HT1080 (cell line): ENCODE measurements at regions not wholly inside any gene's neighbourhood (a gene's known extent, or its start where the extent isn't known, plus 50 kb on each side); places are given as distances from the start of the nearest gene placed in this dataset.
A peak's percentile ranks its signal among the peaks of the same experiment; 100 is the strongest.

ENCODE experiments used
- DNase-seq: peaks from one replicate; pipeline ENCODE4 v3.0.0-alpha.2; 2015; ENCODE audit warnings: low read depth

DNA sequence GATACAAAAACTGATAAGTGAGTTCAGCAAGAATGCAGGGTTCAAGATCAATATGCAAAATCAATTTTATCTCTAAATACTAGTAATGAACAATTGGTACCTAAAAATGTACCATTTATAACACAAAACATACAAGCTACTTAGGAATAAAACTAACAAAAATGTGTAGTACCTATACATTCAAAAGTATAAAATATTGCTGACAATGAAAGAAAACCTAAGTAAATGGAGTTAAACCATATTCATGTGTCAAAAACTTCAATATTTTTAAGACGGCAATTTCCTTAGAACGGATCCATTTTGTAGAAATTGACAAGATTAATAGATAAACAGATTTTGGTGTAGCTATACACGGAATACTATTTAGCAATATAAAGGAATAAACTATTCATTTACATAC, 343.1 kb upstream of the CCDC54 start:
- DNase-seq = no peak

DNA sequence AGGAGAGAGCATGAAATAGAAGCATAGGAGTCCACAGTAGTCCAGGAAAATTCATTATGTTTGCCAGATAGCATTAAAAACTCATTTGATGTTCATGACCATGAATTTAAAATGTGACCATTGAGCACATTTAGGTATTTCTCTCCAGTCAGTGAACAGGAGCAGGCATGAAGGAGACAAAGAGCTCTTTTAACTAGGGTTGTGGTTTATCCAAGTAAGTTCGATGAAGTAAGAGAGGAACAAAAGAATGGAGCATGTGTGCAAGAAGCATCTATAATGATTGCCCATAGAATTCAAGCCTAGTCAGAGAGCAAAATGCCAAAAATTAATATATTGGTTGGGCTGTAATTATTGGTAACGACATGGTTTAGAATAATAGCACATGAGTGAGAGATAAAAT, 342.1 kb upstream of the CCDC54 start:
- DNase-seq = no peak

DNA sequence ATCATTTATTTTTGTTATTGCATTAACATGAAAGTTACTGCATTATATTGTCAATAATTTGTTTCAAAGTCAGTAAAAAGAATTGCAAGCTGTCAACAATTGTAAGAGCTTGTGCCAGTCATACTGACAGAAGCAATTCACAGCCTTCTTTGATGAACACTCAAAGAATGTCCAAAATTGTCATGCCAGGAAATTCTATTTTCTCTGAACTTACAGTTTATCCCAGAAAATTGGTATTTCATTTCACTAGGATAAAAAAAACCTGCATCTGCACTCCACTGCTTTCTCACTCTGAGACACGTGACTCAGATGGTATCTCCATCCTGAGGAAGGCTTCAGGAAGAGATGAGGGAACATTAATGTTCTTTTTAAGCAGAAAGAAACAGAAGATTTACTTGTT, 332.6 kb upstream of the CCDC54 start:
- DNase-seq = no peak

DNA sequence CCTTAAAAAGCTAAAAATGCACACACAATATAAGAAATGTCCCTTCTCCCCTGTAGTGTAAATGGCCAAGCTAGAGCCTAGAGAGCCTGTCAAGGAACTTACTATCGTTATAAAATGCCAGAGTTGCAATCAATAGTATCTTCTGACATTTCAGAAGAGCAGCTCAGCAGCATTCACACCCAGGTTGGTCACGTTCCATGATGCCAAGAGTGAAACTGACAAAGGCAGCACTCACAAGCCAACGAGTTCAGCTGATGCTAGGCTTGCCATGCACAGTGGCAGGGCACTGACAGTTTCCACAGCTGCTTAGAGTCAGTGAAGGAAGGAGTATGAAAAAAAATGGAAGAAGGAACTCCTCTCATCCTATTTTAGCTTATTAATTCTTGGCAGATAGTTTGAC, 331.4 kb upstream of the CCDC54 start:
- no peak for DNase-seq

DNA sequence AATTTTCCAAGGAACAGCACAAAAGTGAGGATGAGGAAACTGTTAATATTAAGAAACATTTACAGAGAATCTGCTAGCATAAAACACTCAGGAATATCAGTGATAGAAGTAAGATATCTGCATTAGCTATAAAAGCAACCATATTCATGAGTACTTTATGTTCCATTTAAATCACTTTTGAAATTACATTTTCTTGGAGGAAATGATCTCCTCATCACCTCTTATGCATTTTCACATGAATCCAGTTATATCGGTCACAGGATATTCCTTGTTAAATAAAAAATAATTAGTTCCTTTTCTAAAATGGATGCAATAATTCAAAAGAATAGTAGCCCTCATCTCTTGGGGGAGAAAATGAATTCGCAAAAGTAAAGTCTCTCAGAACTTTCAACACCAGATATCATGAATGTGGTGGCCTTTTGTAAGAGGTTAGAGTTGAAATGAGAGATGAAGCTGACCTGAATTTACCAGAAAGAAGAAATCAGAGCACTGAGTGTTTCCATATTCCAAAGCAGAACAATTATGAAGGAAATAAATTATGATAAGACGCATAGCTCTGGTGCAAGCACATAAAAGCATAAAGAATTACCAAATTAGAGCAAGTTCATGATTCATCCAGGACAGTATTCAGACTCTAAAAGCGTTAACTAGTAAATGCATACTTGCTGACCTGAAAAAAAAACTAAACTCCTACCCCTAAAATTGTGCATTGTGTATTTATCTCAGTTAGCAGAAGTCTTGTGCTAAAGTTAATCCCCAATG, 321.9 kb upstream of the CCDC54 start:
- DNase-seq = no peak

DNA sequence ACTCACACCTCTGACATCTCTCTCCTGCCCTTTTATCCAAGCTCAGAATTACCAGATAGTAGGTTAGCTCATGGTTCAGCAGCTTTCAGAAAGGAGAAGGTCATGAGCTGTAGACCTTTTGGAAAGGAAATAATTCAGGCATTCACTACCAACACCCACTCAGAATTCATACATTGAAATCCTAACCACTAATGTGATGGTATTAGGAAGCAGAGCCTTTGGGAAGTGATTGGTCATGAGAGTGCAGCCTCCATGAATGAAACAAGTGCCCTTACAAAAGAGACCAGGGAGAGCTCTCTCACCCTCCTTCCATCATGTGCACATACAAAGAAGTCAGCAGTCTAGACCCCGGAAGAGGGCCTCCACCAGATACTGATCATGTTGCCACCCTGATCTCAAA, 315.8 kb upstream of the CCDC54 start:
- DNase-seq = no peak

DNA sequence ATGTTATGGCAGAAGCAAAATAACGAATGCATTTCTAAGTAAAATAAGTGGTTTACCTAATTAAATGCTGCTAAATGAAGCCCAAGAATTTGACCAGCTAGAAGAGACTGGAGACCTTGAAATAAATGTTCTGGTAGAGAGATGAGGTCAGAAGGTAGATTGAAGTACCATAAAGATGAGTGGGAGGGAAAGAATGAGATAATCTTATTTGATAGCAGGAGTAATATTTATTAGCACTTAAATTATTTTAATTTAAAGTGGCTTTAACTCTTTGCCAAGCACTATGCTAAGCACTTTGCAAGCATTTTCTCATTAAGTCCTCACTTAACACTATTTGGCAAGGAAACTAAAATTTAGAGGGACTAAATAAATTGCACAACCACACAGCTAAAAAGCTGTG, 314.9 kb upstream of the CCDC54 start:
- DNase-seq = no peak

DNA sequence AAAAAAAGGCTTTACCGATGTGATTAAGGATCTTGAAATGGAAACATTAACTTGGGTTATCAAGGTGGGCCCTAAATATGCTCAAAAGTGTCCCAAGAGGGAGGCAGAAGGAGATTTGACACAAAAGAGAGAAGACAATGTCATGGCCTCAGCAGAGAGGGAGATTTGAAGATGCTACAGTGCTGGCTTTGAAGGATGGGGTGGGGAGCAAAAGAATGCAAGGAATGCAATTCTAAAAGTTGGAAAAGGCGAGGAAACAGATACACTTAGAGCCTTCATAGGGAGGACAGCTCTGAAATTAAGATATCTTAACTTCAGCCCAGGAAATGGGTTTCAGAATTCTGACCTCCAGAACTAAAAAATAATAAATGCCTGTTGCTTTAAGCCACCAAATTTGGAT, 314.5 kb upstream of the CCDC54 start:
- no peak for DNase-seq

DNA sequence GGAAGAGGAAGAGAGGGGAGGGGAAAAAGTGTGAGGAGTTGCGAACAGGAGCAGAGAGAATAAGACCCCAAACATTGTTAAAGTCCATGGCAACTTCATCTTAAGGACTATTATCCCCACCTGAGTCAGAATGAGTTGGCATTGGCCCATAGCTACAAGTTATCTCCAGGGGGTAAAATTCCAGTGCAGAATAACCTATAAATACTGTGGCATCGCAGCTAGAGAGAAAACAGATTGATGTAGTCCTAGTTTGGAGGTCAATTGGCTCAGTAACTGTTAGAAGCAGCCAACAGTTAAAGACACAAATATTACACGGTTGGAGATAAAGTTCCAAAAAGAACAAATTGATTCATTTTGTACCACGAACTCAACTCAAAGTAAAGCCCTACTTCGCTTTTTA, 313.9 kb upstream of the CCDC54 start:
- peak; percentile 65 for DNase-seq

DNA sequence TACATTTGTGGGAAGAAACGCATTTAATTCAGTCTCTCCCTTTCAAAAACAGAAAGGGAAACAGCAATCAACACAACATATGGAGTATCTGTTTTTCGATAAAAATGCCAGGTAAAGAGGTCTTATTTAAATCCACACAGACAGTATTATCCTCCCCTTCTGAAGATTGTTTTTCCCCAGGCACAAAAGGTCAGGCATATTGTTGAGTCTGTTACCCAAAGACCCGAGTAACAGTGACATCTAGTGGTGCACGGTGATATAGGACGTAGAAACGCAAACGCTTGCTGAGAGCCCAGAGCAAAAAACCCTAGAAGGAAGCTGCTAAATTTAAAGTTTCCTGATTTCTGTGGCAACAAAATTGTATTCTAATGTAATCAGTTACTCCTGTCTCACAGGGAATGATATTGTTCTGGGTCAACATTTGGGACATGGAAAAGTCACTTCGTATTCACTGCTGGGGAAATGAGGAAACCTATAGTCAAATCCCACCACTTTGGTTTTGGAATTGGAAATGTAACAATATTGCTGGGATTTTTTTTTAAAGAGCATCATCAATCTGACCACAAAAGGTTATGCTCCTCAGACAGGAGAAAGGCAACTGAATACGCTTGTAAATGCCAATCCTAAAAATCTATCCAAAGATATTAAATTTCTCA, 312.7 kb upstream of the CCDC54 start:
- DNase-seq = peak; percentile 77

DNA sequence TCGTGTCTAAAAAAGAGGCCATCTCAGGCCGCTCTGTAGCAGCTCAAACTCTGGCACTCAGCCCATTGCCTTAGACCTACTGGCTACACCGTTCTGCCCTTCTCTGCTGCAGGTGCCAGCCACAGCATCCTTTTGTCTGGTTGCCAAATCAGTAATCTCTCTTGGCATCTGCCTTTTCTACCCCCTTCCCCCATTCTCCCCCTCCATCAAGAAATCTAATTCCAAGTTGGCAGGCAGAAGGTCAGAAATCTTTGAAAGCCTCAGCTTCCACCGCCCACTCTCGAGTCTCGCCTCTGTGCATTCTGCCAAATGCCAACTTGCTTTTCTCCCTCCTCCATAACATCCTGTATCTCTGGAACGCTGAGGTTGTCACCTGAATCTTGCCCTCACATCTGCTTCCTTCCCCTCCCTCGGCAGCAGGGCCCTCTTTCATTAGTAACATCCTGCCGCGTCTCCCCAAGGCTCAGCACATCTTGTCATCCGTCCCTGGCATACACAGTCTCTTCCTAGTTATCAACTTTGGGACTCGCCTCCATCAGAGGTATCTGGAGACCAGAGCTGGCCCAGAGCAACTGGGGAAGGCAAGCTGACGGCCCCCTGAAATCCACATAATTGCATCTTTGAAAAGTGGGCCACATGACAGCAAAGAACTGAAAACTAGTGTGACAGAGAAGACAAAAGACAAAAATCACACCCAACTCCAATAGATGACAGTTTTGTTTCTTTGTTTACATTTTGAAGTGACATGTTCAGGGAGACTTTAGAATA, 312.0 kb upstream of the CCDC54 start:
- DNase-seq = no peak

DNA sequence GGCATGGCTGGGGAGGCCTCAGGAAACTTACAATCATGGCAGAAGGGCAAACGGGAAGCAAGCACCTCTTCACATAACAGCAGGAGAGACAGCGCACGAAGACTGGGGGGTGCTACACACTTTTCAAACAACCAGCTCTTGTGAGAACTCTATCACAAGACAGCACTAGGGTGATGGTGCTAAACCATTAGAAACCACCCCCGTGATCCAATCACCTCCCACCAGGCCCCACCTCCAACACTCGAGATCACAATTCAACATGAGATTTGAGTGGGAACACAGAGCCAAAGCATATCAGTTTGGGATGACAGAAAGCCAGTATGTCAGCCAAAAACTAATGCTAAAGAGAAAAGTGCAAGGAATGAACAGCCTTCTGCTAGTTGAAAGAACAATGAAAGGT, 309.8 kb upstream of the CCDC54 start:
- DNase-seq = no peak

DNA sequence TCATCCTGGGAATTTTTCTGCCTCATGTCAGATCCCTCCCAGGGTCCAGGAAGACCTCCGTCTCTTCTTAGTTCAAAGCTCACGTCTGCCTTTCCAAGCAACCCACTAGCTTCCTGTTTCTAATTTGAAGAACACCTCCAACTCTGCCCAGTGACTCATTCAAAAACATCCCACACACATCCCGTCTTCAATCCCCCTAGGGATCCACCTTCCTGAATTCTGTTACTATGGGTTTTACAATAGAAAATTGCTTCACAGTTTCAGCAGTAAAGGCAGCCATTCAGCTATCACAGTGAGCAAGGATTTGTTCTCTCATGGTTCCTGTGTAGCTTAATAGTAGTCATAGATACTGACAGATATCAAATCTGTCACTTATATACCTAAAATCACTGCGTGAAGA, 308.3 kb upstream of the CCDC54 start:
- DNase-seq = peak; percentile 90

DNA sequence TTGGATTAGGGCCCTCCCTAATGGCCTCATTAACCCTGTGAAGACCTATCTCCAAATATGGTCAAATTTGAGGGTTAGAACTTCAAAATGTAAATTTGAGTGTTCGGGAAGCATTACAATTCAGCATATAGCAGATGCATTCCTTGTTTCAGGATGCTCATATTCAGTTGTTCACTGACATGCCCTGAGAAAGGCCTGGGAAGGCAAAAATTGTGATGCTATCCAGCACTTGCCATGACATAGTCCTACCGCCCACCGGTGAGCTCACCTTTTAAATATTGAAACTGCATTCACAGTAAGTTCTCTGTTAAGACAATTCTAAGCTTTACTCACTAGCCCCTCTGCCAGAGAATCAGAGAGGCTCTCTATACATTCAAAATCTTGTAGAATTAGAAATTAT, 300.3 kb upstream of the CCDC54 start:
- DNase-seq = no peak

DNA sequence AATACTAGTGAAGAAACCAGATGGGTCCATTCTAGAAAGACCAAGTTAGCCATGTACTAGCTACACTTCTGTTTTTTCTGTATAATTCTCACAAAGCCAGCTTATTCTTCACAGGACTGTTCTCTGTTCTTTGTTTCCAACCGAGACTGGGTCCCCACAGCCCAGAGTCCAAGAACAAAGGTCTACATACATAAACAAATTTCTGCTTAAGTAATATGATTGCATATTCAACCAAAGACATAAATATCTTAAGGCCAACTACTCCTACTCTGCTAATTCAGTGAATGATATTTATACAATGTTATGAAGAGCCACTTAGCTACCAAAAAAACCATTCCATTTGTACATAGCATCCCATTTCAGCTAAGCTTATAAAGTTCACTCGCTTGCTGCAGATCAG, 299.8 kb upstream of the CCDC54 start:
- no peak for DNase-seq

DNA sequence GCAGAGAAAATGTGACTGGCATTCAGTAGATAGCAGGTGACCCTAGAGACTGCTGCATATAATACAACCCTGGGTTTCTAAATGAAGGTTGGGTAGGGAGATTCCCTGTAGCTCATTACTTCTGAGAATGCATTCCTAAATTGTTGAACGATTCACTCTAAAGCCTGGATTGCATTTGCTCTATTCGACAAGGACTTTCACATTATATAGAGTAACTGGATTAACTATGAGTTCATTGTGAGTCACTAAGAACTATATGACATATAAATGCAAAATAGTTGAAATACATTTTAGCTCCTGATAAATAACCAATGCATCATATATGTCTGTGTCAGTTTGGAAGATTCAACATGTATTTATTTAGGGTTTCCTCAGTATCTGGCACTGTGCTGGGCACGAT, 294.7 kb upstream of the CCDC54 start:
- no peak for DNase-seq

DNA sequence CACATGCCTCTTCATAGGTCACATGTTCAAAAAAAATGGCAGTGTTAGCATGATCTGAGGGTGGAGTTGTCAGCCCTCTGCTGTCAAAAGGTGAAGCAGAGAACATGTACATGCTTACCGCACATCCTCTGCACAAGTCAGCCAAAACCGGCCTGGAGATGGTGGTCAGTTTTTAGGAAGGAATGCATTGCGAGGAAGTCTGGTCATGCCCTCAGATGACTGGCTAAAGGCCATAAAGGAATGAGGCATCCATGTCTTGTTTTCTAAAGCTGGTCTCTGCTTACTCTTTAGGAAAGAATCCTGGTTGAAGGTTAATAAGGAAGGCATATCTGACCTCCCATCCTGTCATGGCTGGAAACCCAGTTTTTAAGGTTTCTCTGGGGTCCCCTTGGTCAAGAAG, 292.0 kb upstream of the CCDC54 start:
- DNase-seq = no peak

DNA sequence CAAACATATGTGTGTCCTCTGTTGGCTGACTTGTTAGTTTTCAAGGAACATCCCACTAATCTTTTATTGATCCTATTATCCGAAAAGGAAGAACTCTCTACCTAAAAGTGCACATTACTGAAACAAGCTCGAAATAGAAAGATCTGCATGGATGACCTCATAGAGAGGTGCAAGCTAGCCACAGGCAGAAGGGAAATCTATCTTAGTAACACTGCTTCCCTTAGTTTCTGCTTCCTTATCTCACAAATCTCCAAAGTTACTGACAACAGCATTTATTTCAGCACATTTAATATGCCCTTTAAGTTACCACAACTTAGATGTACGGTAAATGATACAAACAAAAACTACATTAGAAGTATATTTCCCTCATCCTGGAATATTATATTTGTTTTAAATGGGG, 285.1 kb upstream of the CCDC54 start:
- DNase-seq = no peak

DNA sequence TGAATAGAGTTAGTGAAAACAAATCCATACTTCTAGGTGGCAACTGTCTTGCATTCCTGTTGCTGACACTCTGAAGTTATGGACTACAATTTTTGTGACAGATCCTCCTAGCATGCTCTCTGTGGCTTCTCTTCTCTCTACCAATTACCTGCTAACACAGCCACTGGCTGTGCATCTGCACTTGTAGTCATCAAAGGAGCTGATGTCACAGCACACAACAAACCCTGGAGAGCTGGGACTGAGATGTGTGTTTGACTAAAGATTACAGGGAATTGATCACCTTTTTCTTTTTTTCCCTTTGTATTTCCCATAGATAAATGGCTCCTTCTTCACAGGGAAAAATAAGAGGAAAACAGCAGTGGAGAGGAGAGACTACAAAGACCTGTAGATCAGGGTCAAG, 278.4 kb upstream of the CCDC54 start:
- DNase-seq = no peak

DNA sequence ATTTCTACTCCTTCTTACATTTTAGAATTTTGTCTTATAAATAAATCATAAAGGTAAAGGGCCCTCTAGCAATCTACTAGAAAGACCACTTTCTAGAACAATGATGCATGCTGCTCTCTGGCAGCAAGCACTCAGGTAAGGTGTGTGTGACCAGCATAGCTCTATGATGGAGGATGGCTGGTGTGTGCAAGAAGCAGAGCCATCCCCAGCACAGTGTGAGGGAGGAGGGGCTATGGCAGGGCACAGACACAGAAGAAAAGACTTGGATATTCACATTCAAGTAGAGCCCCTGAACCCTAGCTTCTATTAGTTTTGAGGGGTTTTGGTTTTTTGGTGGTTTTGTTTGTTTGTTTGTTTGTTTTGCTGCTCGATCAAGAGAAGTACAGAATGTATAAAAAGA, 277.1 kb upstream of the CCDC54 start:
- no peak for DNase-seq

DNA sequence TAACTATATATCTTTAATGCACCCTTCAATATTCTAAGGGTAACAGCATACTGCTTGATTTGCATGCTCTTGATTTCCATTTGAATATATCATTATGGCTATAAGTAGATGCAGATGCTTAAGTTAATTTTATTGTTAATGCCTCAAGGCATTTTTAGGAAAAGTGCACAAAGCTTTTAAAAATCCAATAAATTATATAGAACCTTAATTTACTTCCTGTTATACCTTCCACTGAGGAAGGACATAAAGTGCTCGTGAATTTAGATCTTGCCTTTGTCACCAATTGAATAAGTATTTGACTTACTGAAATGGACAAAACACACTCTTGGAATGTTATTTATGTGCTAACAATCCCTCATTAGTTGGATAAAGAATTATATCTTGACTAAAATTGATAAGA, 276.7 kb upstream of the CCDC54 start:
- no peak for DNase-seq

DNA sequence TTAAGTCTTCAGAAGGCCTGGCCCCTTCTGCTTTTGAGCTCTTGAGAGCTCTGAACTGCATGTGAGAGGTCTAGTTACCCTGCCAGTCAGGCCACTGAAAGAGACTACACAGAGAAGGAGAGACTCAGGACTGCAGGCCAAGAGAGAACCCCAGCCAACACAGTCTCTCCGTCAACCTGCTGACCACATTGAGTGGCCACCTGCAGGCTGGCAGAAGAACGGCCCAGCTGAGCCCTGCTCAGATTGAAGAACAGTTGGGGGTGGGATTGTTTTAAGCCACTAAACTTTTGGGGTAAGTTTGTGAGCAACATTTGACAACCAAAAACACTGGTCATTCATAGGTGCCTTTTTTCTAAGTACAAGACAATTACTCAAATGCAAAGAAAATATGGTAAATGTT, 273.5 kb upstream of the CCDC54 start:
- no peak for DNase-seq

DNA sequence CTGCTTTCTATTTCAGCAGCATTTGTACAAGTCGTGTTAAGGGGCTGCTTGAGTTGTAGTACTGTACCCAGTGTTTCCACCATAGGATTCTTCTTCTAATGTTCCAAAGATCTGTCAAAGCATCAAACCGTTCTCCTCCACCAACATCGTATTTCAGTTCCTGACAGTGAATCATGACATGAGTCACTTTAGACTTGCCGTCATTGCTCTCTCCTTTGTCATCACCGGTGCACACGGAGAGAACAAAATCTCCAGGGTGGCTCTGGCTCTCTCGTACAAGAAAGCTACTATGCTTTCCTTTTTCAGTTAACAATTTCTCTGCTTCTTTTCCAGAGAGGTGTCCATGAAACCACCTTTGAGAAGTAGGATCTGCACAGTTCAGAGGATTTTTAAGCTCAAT, 270.9 kb upstream of the CCDC54 start:
- DNase-seq = peak; percentile 82
